Esophagus squamous epithelium (tissue), 4 donors: ENCODE measurements at regions not wholly inside any gene's neighbourhood (a gene's known extent, or its start where the extent isn't known, plus 50 kb on each side); places are given as distances from the start of the nearest gene placed in this dataset.

Source experiments
- CTCF ChIP-seq, 6 experiments: fragments of 450-650 bp in 4 of 6; fragments of 200-600 bp in 2 of 6; sonication (generic) in 2 of 6; IDR thresholded peaks; one replicate each; pipeline ENCODE4 v1.5.1; 2016 to 2019; ENCODE audit warnings: antibody characterized with exemption in 6 of 6, mild to moderate bottlenecking in 4 of 6, moderate library complexity in 4 of 6
- POLR2A ChIP-seq, 4 donors: fragments of 450-650 bp; IDR thresholded peaks; one replicate each; pipeline ENCODE4 v1.6.1; 2017; ENCODE audit warnings: antibody characterized with exemption in 4 of 4, mild to moderate bottlenecking in 4 of 4, moderate library complexity in 3 of 4

- TF ChIP-seq CTCF (IDR thresholded peaks at IDR 0.05) = no peak
- TF ChIP-seq POLR2A (IDR thresholded peaks at IDR 0.05) = no peak
Observed at GRCh38 chr16:52066962-52067361, 480.0 kb downstream of the TOX3 start.
